ENCODE measurements at regions not wholly inside any gene's neighbourhood (a gene's known extent, or its start where the extent isn't known, plus 50 kb on each side); places are given as distances from the start of the nearest gene placed in this dataset.

- ATAC-seq (no peak), DNase-seq (ENCODE audit: low spot score) (no peak)
These were observed 234.7 kb upstream of the SDK2 start for GRCh38 chr17:73878923-73879322.

GRCh38 chr17:73879987-73880386 is 235.7 kb upstream of the SDK2 start:
- no peak for ATAC-seq
- DNase-seq (ENCODE audit: low spot score): no peak

- no peak for ATAC-seq
- DNase-seq (ENCODE audit: low spot score): no peak
These were observed 238.3 kb upstream of the SDK2 start for GRCh38 chr17:73882590-73882989.

GRCh38 chr17:73883175-73883574 is 238.9 kb upstream of the SDK2 start:
- DNase-seq (ENCODE audit: low spot score) (no peak), ATAC-seq (no peak)

GRCh38 chr17:73887739-73888138 is 243.5 kb upstream of the SDK2 start:
- ATAC-seq (no peak), DNase-seq (ENCODE audit: low spot score) (no peak)

GRCh38 chr17:73888862-73889261 is 244.6 kb upstream of the SDK2 start:
- ATAC-seq: no peak
- no peak for DNase-seq (ENCODE audit: low spot score)

GRCh38 chr17:73889439-73889838 is 245.2 kb upstream of the SDK2 start:
- DNase-seq (ENCODE audit: low spot score) (no peak), ATAC-seq (no peak)

GRCh38 chr17:73890831-73891405 is 246.7 kb upstream of the SDK2 start:
- ATAC-seq (no peak), DNase-seq (ENCODE audit: low spot score) (no peak)

- ATAC-seq (no peak), DNase-seq (ENCODE audit: low spot score) (no peak)
These were observed 250.9 kb upstream of the SDK2 start for GRCh38 chr17:73895157-73895556.

GRCh38 chr17:73896966-73897365 is 252.7 kb upstream of the SDK2 start:
- no peak for ATAC-seq
- DNase-seq (ENCODE audit: low spot score): no peak

- DNase-seq (ENCODE audit: low spot score): no peak
- ATAC-seq: no peak
These were observed 255.6 kb upstream of the SDK2 start for GRCh38 chr17:73899839-73900238.

GRCh38 chr17:73900516-73900915 is 256.3 kb upstream of the SDK2 start:
- ATAC-seq: no peak
- no peak for DNase-seq (ENCODE audit: low spot score)

- ATAC-seq (no peak), DNase-seq (ENCODE audit: low spot score) (no peak)
These were observed 257.0 kb upstream of the SDK2 start for GRCh38 chr17:73901249-73901648.

GRCh38 chr17:73901661-73902415 is 257.6 kb upstream of the SDK2 start:
- ATAC-seq (peak; percentile 47), DNase-seq (ENCODE audit: low spot score) (no peak)

GRCh38 chr17:73902416-73903181 is 258.4 kb upstream of the SDK2 start:
- ATAC-seq (no peak), DNase-seq (ENCODE audit: low spot score) (no peak)

- DNase-seq (ENCODE audit: low spot score) (no peak), ATAC-seq (no peak)
These were observed 262.9 kb upstream of the SDK2 start for GRCh38 chr17:73906896-73907870.

GRCh38 chr17:73909186-73909585 is 264.9 kb upstream of the SDK2 start:
- ATAC-seq (no peak), DNase-seq (ENCODE audit: low spot score) (no peak)

GRCh38 chr17:73910206-73910605 is 266.0 kb upstream of the SDK2 start:
- no peak for DNase-seq (ENCODE audit: low spot score)

GRCh38 chr17:73910821-73911515 is 266.7 kb upstream of the SDK2 start:
- no peak for ATAC-seq

More at GRCh38 chr17:73910206-73910605, 266.0 kb upstream of the SDK2 start:
- no peak for ATAC-seq

GRCh38 chr17:73911726-73912372 is 267.6 kb upstream of the SDK2 start:
- no peak for DNase-seq (ENCODE audit: low spot score)
- no peak for ATAC-seq

More at GRCh38 chr17:73910821-73911515, 266.7 kb upstream of the SDK2 start:
- no peak for DNase-seq (ENCODE audit: low spot score)
